ENCODE measurements at regions not wholly inside any gene's neighbourhood (a gene's known extent, or its start where the extent isn't known, plus 50 kb on each side); places are given as distances from the start of the nearest gene placed in this dataset.
"Not testable (repeated sequence)": the region's sequence is repeated elsewhere in the genome, so short reads cannot be mapped to it uniquely, and the experiment has no call there.

- no peaks in the 10 kb centered on the region for H3K9me3 Mint-ChIP-seq (ENCODE audit: unreplicated experiment)
- no peak overlapping the region for H3K27ac Mint-ChIP-seq (ENCODE audit: unreplicated experiment)
Measured at GRCh38 chr5:21397693-21398092, 1409.7 kb upstream of the CDH18 start.

GRCh38 chr5:21391506-21391905, 1403.5 kb upstream of the CDH18 start:
- Mint-ChIP-seq H3K27ac (ENCODE audit: unreplicated experiment) (no peak overlapping the region), H3K36me3 (ENCODE audit: low read depth, unreplicated experiment) (no peaks in the 10 kb centered on the region), H3K4me1 (ENCODE audit: unreplicated experiment) (no peaks in the 10 kb centered on the region), H3K27me3 (ENCODE audit: unreplicated experiment) (no peaks in the 10 kb centered on the region), H3K9me3 (ENCODE audit: unreplicated experiment) (no peaks in the 10 kb centered on the region), H3K4me3 (ENCODE audit: unreplicated experiment) (no peak overlapping the region)
- TF ChIP-seq CTCF (IDR thresholded peaks at IDR 0.05; ENCODE audit: unreplicated experiment): no peak
- DNase-seq (ENCODE audit: low spot score): no peak

More at GRCh38 chr5:21397693-21398092, 1409.7 kb upstream of the CDH18 start:
- no peaks in the 10 kb centered on the region for H3K4me1 Mint-ChIP-seq (ENCODE audit: unreplicated experiment)
- H3K4me3 Mint-ChIP-seq (ENCODE audit: unreplicated experiment): no peak overlapping the region
- no peaks in the 10 kb centered on the region for H3K27me3 Mint-ChIP-seq (ENCODE audit: unreplicated experiment)
- TF ChIP-seq CTCF (IDR thresholded peaks at IDR 0.05; ENCODE audit: unreplicated experiment): no peak
- H3K36me3 Mint-ChIP-seq (ENCODE audit: low read depth, unreplicated experiment): no peaks in the 10 kb centered on the region
- no peak for DNase-seq (ENCODE audit: low spot score)

- DNase-seq (ENCODE audit: low spot score); H3K27ac Mint-ChIP-seq (ENCODE audit: unreplicated experiment); H3K4me1 Mint-ChIP-seq (ENCODE audit: unreplicated experiment); H3K36me3 Mint-ChIP-seq (ENCODE audit: low read depth, unreplicated experiment); H3K4me3 Mint-ChIP-seq (ENCODE audit: unreplicated experiment); H3K9me3 Mint-ChIP-seq (ENCODE audit: unreplicated experiment); H3K27me3 Mint-ChIP-seq (ENCODE audit: unreplicated experiment): not testable (repeated sequence)
Measured at GRCh38 chr5:21360754-21361153, 1372.8 kb upstream of the CDH18 start.

GRCh38 chr5:21341948-21342261, 1353.9 kb upstream of the CDH18 start:
- H3K27ac Mint-ChIP-seq (ENCODE audit: unreplicated experiment); H3K27me3 Mint-ChIP-seq (ENCODE audit: unreplicated experiment); DNase-seq (ENCODE audit: low spot score); H3K4me1 Mint-ChIP-seq (ENCODE audit: unreplicated experiment); H3K36me3 Mint-ChIP-seq (ENCODE audit: low read depth, unreplicated experiment); H3K9me3 Mint-ChIP-seq (ENCODE audit: unreplicated experiment): not testable (repeated sequence)
- H3K4me3 Mint-ChIP-seq (ENCODE audit: unreplicated experiment): peak overlapping the region; percentile 79

- DNase-seq (ENCODE audit: low spot score): peak; percentile 9
- not testable (repeated sequence) for H3K9me3 Mint-ChIP-seq (ENCODE audit: unreplicated experiment); H3K27me3 Mint-ChIP-seq (ENCODE audit: unreplicated experiment); H3K4me1 Mint-ChIP-seq (ENCODE audit: unreplicated experiment); H3K4me3 Mint-ChIP-seq (ENCODE audit: unreplicated experiment); H3K27ac Mint-ChIP-seq (ENCODE audit: unreplicated experiment); H3K36me3 Mint-ChIP-seq (ENCODE audit: low read depth, unreplicated experiment)
Measured at GRCh38 chr5:21341203-21341947, 1353.4 kb upstream of the CDH18 start.

GRCh38 chr5:21340233-21340632, 1352.2 kb upstream of the CDH18 start:
- not testable (repeated sequence) for H3K9me3 Mint-ChIP-seq (ENCODE audit: unreplicated experiment); H3K27ac Mint-ChIP-seq (ENCODE audit: unreplicated experiment); H3K36me3 Mint-ChIP-seq (ENCODE audit: low read depth, unreplicated experiment); DNase-seq (ENCODE audit: low spot score); H3K27me3 Mint-ChIP-seq (ENCODE audit: unreplicated experiment); H3K4me3 Mint-ChIP-seq (ENCODE audit: unreplicated experiment); H3K4me1 Mint-ChIP-seq (ENCODE audit: unreplicated experiment)

- not testable (repeated sequence) for H3K4me1 Mint-ChIP-seq (ENCODE audit: unreplicated experiment); H3K27me3 Mint-ChIP-seq (ENCODE audit: unreplicated experiment); H3K4me3 Mint-ChIP-seq (ENCODE audit: unreplicated experiment); H3K9me3 Mint-ChIP-seq (ENCODE audit: unreplicated experiment); DNase-seq (ENCODE audit: low spot score); H3K36me3 Mint-ChIP-seq (ENCODE audit: low read depth, unreplicated experiment); H3K27ac Mint-ChIP-seq (ENCODE audit: unreplicated experiment)
Measured at GRCh38 chr5:21336478-21336877, 1348.5 kb upstream of the CDH18 start.

GRCh38 chr5:21315376-21315775, 1327.4 kb upstream of the CDH18 start:
- H3K36me3 Mint-ChIP-seq (ENCODE audit: low read depth, unreplicated experiment); H3K27ac Mint-ChIP-seq (ENCODE audit: unreplicated experiment); H3K4me1 Mint-ChIP-seq (ENCODE audit: unreplicated experiment); H3K9me3 Mint-ChIP-seq (ENCODE audit: unreplicated experiment); H3K27me3 Mint-ChIP-seq (ENCODE audit: unreplicated experiment); H3K4me3 Mint-ChIP-seq (ENCODE audit: unreplicated experiment); DNase-seq (ENCODE audit: low spot score): not testable (repeated sequence)

GRCh38 chr5:21301205-21301604, 1313.2 kb upstream of the CDH18 start:
- not testable (repeated sequence) for DNase-seq (ENCODE audit: low spot score); H3K9me3 Mint-ChIP-seq (ENCODE audit: unreplicated experiment); H3K27ac Mint-ChIP-seq (ENCODE audit: unreplicated experiment); H3K27me3 Mint-ChIP-seq (ENCODE audit: unreplicated experiment); H3K4me1 Mint-ChIP-seq (ENCODE audit: unreplicated experiment); H3K36me3 Mint-ChIP-seq (ENCODE audit: low read depth, unreplicated experiment); H3K4me3 Mint-ChIP-seq (ENCODE audit: unreplicated experiment)

- H3K4me1 Mint-ChIP-seq (ENCODE audit: unreplicated experiment); DNase-seq (ENCODE audit: low spot score); H3K4me3 Mint-ChIP-seq (ENCODE audit: unreplicated experiment); H3K36me3 Mint-ChIP-seq (ENCODE audit: low read depth, unreplicated experiment); H3K27ac Mint-ChIP-seq (ENCODE audit: unreplicated experiment); H3K27me3 Mint-ChIP-seq (ENCODE audit: unreplicated experiment); H3K9me3 Mint-ChIP-seq (ENCODE audit: unreplicated experiment): not testable (repeated sequence)
Measured at GRCh38 chr5:21274361-21274760, 1286.4 kb upstream of the CDH18 start.
